NCI-H524 treated with DMSO at 0.1 percent for 48 hours (cell line): ENCODE measurements at regions not wholly inside any gene's neighbourhood (a gene's known extent, or its start where the extent isn't known, plus 50 kb on each side); places are given as distances from the start of the nearest gene placed in this dataset.
"Not testable (repeated sequence)": the region's sequence is repeated elsewhere in the genome, so short reads cannot be mapped to it uniquely, and the experiment has no call there.

Experiments used
- DNase-seq: peaks from one replicate; lab custom pipeline; 2025; lab: John Stamatoyannopoulos, UW

GRCh38 chr21:20404915-20405314, 593.3 kb upstream of the NCAM2 start:
- no peak for DNase-seq

GRCh38 chr21:20418353-20418752, 579.9 kb upstream of the NCAM2 start:
- DNase-seq: no peak

- no peak for DNase-seq
Observed at GRCh38 chr21:20419772-20420171, 578.4 kb upstream of the NCAM2 start.

GRCh38 chr21:20424943-20425342, 573.3 kb upstream of the NCAM2 start:
- no peak for DNase-seq

GRCh38 chr21:20425856-20426255, 572.4 kb upstream of the NCAM2 start:
- DNase-seq: no peak

GRCh38 chr21:20440338-20440737, 557.9 kb upstream of the NCAM2 start:
- no peak for DNase-seq

GRCh38 chr21:20443558-20444155, 554.6 kb upstream of the NCAM2 start:
- no peak for DNase-seq

GRCh38 chr21:20445971-20446370, 552.2 kb upstream of the NCAM2 start:
- DNase-seq: no peak

- no peak for DNase-seq
Observed at GRCh38 chr21:20451046-20451445, 547.2 kb upstream of the NCAM2 start.

GRCh38 chr21:20452935-20453334, 545.3 kb upstream of the NCAM2 start:
- DNase-seq: no peak

GRCh38 chr21:20459838-20460237, 538.4 kb upstream of the NCAM2 start:
- DNase-seq: no peak

GRCh38 chr21:20463362-20463761, 534.8 kb upstream of the NCAM2 start:
- DNase-seq: no peak

- no peak for DNase-seq
Observed at GRCh38 chr21:20469361-20469760, 528.8 kb upstream of the NCAM2 start.

GRCh38 chr21:20486303-20486702, 511.9 kb upstream of the NCAM2 start:
- DNase-seq: no peak

- not testable (repeated sequence) for DNase-seq
Observed at GRCh38 chr21:20502915-20503314, 495.3 kb upstream of the NCAM2 start.

- DNase-seq: no peak
Observed at GRCh38 chr21:20507783-20508182, 490.4 kb upstream of the NCAM2 start.

GRCh38 chr21:20511216-20511880, 486.9 kb upstream of the NCAM2 start:
- DNase-seq: no peak

- no peak for DNase-seq
Observed at GRCh38 chr21:20515446-20515845, 482.8 kb upstream of the NCAM2 start.

- no peak for DNase-seq
Observed at GRCh38 chr21:20519076-20519475, 479.1 kb upstream of the NCAM2 start.

- no peak for DNase-seq
Observed at GRCh38 chr21:20522611-20523010, 475.6 kb upstream of the NCAM2 start.

- no peak for DNase-seq
Observed at GRCh38 chr21:20523191-20523590, 475.0 kb upstream of the NCAM2 start.

- DNase-seq: no peak
Observed at GRCh38 chr21:20527731-20528460, 470.3 kb upstream of the NCAM2 start.

- DNase-seq: no peak
Observed at GRCh38 chr21:20537130-20537529, 461.1 kb upstream of the NCAM2 start.
